MG63 (cell line): ENCODE measurements at regions not wholly inside any gene's neighbourhood (a gene's known extent, or its start where the extent isn't known, plus 50 kb on each side); places are given as distances from the start of the nearest gene placed in this dataset.

Experiments used
- DNase-seq: peaks from one replicate; pipeline ENCODE4 v3.0.0-alpha.2; 2020
- H3K27me3 ChIP-seq: fragments of 250-450 bp; sonication (Bioruptor Pico); 2 replicates; pipeline ENCODE4 v1.5.1; 2020; ENCODE audit warnings: mild to moderate bottlenecking, moderate library complexity
- H3K36me3 ChIP-seq: fragments of 250-450 bp; sonication (Bioruptor Pico); 2 replicates; pipeline ENCODE4 v1.5.1; 2020; ENCODE audit warnings: mild to moderate bottlenecking, moderate library complexity
- H3K4me3 ChIP-seq: fragments of 250-450 bp; sonication (Bioruptor Pico); 2 replicates; pipeline ENCODE4 v1.5.1; 2020; ENCODE audit warnings: mild to moderate bottlenecking, moderate library complexity
- H3K9me3 ChIP-seq: fragments of 250-450 bp; sonication (Bioruptor Pico); 2 replicates; pipeline ENCODE4 v1.5.1; 2020; ENCODE audit warnings: mild to moderate bottlenecking, moderate library complexity

DNA sequence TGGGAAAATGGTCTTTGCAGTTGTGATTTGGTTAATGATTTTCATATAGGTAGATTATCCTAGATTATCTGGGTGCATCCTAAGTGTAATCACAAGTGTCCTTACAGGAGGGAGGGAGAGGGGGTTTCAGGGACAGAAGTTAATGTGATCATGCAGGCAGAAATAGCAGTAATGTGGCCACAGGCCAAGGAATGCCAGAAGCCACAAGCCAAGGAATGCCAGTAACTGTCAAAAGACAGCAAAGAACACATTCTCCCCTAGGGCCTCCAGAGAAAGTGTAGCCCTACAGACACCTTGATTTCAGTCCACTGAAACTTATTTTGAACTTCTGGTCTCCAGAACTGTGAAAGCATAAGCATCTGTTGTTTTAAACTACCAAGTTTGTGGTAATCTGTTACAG is 2074.5 kb downstream of the MAT2B start:
- DNase-seq: peak; percentile 51
- no peaks in the 10 kb centered on the region for H3K9me3 ChIP-seq

DNA sequence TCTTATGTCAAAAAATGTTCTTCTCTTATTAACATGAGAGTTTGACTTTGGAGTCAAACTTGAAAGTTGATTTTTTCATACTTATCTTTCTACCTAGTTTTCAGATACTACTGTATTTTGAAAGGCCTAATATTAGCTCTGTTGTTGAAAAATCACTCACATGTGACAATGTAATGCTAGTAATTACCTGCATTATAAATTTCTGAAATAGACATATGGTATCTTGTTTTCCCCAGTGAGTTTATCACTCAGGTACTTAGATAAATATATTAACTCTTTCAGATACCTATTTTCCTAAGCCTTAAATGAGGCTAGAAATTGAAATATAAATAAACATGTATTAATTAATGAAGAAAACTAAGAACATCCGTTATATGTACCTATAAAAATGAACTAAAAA is 2089.3 kb downstream of the MAT2B start:
- H3K4me3 ChIP-seq: no peak overlapping the region
- H3K36me3 ChIP-seq: no peaks in the 10 kb centered on the region
- H3K9me3 ChIP-seq: no peaks in the 10 kb centered on the region
- no peak for DNase-seq
- no peaks in the 10 kb centered on the region for H3K27me3 ChIP-seq

More for the DNA sequence above, 2074.5 kb downstream of the MAT2B start:
- no peak overlapping the region for H3K4me3 ChIP-seq
- H3K36me3 ChIP-seq: no peaks in the 10 kb centered on the region
- no peaks in the 10 kb centered on the region for H3K27me3 ChIP-seq

- H3K27me3 ChIP-seq: no peaks in the 10 kb centered on the region
Measured at GRCh38 chr5:165602529-165602928, 2097.1 kb downstream of the MAT2B start.

DNA sequence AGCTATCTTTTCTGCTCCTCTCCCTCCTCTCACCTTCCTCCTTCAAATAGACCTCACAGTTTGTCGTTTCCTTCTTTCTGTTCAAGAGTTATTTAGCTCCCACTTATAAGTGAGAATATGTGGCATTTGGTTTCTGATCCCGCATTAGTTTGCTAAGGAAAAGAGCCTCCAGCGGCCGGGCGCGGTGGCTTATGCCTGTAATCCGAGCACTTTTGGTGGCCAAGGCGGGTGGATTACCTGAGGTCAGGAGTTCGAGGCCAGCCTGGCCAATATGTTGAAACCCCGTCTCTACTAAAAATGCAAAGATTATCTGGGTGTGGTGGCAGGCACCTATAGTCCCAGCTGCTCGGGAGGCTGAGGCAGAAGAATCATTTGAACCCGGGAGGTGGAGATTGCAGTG is 2101.6 kb downstream of the MAT2B start:
- no peak for DNase-seq

More at GRCh38 chr5:165602529-165602928, 2097.1 kb downstream of the MAT2B start:
- Histone ChIP-seq H3K36me3 (no peaks in the 10 kb centered on the region), H3K9me3 (no peaks in the 10 kb centered on the region), H3K4me3 (no peak overlapping the region)
- DNase-seq: no peak

GRCh38 chr5:165609871-165610270 is 2104.5 kb downstream of the MAT2B start:
- H3K9me3 ChIP-seq: no peaks in the 10 kb centered on the region
- H3K36me3 ChIP-seq: no peaks in the 10 kb centered on the region
- H3K4me3 ChIP-seq: no peak overlapping the region
- H3K27me3 ChIP-seq: no peaks in the 10 kb centered on the region
- no peak for DNase-seq

More for the DNA sequence above, 2101.6 kb downstream of the MAT2B start:
- H3K27me3 ChIP-seq: no peaks in the 10 kb centered on the region
- no peaks in the 10 kb centered on the region for H3K9me3 ChIP-seq
- H3K4me3 ChIP-seq: no peak overlapping the region
- no peaks in the 10 kb centered on the region for H3K36me3 ChIP-seq

DNA sequence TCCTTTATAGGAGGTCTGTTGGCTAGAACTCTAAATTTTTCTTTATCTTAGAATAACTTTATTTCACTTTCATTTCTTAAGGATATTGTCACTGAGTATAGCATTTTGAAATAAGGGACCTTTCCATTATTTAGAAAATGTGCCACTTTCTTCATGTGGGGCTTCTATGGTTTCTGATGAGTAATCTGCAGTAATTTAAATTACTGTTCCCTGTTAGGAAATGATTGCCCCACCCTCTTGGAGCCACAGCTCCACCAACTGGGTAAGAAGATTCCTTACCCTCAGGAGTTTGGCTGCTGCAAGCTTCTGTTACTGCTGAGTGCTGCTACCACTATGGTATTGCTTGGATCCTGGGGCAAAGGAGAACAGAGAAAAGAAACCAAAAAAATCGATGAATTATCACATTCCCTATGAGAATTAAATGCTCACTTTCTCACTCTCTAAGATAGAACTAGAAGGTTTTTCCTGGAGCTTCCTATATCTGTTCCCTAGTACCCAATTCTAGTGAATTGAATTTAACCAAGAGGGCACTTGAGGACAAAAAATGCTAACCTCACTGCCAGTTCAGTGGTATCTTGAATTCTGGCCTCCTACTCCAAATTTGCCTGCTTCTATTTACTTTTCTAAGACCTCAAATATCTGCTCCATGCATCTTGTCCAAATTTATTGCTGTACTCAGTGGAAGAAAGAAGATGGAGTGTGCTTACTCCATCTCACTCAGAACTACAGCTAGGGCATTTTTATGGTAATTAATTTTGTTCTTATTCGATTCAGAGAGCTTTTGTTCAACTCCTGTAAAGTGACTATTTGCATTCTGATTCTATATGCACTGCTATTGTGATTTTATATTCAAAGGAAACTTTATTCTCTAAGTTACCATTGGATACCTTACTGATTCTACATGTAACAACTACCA is 2111.3 kb downstream of the MAT2B start:
- no peaks in the 10 kb centered on the region for H3K36me3 ChIP-seq
- no peak overlapping the region for H3K4me3 ChIP-seq
- DNase-seq: peak; percentile 71
- no peaks in the 10 kb centered on the region for H3K27me3 ChIP-seq
- no peaks in the 10 kb centered on the region for H3K9me3 ChIP-seq

DNA sequence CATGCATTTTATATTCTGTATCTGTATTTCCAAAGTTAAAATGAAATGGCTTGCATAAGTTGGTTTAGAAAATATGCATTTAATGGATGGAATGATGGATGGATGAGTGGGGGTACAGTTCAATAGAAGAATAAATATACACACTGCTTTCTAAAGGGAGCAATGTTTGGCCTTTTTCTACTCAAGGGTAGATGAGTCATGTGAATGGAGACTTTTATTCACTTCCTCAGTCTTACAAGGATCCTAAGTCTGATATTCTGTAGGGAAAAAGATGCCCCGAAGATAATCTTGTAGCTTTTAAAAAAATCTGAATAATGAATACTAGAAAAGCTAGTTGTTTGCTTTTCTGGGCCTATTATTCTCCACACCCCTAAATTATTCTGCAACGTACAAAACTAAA is 2112.1 kb downstream of the MAT2B start:
- 0 out of 2 replicates have a peak, but pooled peaks cover 3% of the 10 kb centered on the region for H3K9me3 ChIP-seq
- DNase-seq: no peak
- no peaks in the 10 kb centered on the region for H3K36me3 ChIP-seq

GRCh38 chr5:165620394-165620793 is 2115.0 kb downstream of the MAT2B start:
- no peaks in the 10 kb centered on the region for H3K36me3 ChIP-seq
- H3K9me3 ChIP-seq: 0 out of 2 replicates have a peak, but pooled peaks cover 3% of the 10 kb centered on the region
- no peak overlapping the region for H3K4me3 ChIP-seq
- DNase-seq: peak; percentile 82
- H3K27me3 ChIP-seq: no peaks in the 10 kb centered on the region

More for the DNA sequence above, 2112.1 kb downstream of the MAT2B start:
- Histone ChIP-seq H3K4me3 (no peak overlapping the region), H3K27me3 (no peaks in the 10 kb centered on the region)

GRCh38 chr5:165622864-165623536 is 2117.6 kb downstream of the MAT2B start:
- H3K9me3 ChIP-seq: 0 out of 2 replicates have a peak, but pooled peaks cover 3% of the 10 kb centered on the region
- no peak for DNase-seq
- H3K27me3 ChIP-seq: no peaks in the 10 kb centered on the region
- no peaks in the 10 kb centered on the region for H3K36me3 ChIP-seq
- H3K4me3 ChIP-seq: no peak overlapping the region

GRCh38 chr5:165624166-165624946 is 2118.9 kb downstream of the MAT2B start:
- H3K9me3 ChIP-seq: 0 out of 2 replicates have a peak, but pooled peaks cover 3% of the 10 kb centered on the region
- H3K27me3 ChIP-seq: no peaks in the 10 kb centered on the region
- no peak overlapping the region for H3K4me3 ChIP-seq
- DNase-seq: no peak
- H3K36me3 ChIP-seq: no peaks in the 10 kb centered on the region

DNA sequence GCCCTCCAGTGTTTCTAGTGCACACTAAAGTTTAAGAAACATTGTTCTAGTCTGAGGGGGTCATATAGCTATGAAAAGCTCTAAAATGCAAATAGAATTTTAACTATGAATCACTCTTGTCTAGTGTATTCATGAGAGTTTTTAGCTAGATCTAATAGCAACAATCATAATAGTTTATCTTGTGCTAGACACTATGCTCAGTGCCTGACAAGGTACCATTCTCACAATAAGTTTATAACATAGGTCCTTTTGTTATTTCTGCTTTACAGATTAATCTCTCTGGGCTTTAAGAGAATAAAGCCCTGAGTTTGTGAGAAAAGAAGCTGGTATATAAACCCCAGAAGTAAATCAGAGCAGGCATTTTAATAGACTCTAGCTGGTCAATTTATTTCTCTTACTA is 2120.7 kb downstream of the MAT2B start:
- Histone ChIP-seq H3K4me3 (no peak overlapping the region), H3K36me3 (no peaks in the 10 kb centered on the region), H3K9me3 (0 out of 2 replicates have a peak, but pooled peaks cover 3% of the 10 kb centered on the region), H3K27me3 (no peaks in the 10 kb centered on the region)
- DNase-seq: no peak

DNA sequence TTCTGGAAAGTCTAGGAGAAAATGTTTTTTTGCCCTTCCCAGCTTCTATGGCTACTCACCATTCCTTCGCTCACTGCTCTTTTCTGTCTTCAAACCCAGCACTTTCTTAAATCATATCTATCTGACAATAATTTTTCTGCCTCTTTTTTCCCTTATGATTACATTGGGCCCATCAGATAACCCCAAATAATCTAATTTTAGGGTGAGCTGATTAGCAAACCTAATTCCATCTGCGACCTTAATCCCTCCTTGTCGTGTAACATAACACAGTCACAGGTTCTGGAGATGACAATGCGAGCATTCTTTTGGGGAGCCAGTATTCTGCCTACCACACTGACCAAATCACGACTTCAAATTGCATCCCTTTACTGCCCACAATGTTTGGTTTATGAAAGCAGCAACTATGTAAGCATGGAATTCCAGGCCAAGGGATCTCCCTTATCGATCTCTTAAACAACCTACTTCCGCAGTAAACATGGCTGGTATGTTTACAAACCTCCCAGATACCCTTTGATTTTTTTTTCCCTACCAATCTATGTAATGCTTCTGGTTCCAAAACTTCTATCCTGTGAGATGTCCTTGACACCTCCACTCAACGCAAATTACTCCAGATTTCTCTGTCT is 2122.2 kb downstream of the MAT2B start:
- Histone ChIP-seq H3K36me3 (no peaks in the 10 kb centered on the region), H3K27me3 (no peaks in the 10 kb centered on the region), H3K9me3 (no peaks in the 10 kb centered on the region), H3K4me3 (no peak overlapping the region)
- DNase-seq: no peak

- Histone ChIP-seq H3K36me3 (no peaks in the 10 kb centered on the region), H3K4me3 (no peak overlapping the region), H3K27me3 (no peaks in the 10 kb centered on the region), H3K9me3 (no peaks in the 10 kb centered on the region)
- DNase-seq: peak; percentile 30
Measured at GRCh38 chr5:165630261-165630778, 2124.9 kb downstream of the MAT2B start.

- no peak overlapping the region for H3K4me3 ChIP-seq
- H3K9me3 ChIP-seq: no peaks in the 10 kb centered on the region
- no peaks in the 10 kb centered on the region for H3K36me3 ChIP-seq
- H3K27me3 ChIP-seq: no peaks in the 10 kb centered on the region
- no peak for DNase-seq
Measured at GRCh38 chr5:165631235-165631634, 2125.8 kb downstream of the MAT2B start.

DNA sequence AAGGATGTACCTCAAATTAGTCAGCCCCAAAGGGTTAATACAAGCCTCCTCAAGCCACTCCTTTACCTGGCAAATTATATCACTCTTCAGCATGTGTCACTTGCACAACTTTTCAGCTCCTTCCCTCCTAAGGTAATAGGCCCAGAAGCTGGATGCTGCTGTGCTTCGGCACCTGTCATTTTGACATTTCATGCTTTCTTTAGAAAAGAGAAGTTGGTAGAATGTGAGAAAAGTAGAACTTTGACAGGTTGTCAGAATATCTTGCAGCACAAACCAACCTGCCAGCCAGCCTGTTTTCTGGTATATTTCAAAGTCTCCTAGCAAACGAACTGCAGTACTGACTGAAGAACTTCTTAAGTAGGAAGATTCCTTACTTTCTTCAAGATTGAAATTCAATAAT is 2136.9 kb downstream of the MAT2B start:
- DNase-seq: no peak
- Histone ChIP-seq H3K36me3 (no peaks in the 10 kb centered on the region), H3K27me3 (no peaks in the 10 kb centered on the region), H3K4me3 (no peak overlapping the region), H3K9me3 (no peaks in the 10 kb centered on the region)

DNA sequence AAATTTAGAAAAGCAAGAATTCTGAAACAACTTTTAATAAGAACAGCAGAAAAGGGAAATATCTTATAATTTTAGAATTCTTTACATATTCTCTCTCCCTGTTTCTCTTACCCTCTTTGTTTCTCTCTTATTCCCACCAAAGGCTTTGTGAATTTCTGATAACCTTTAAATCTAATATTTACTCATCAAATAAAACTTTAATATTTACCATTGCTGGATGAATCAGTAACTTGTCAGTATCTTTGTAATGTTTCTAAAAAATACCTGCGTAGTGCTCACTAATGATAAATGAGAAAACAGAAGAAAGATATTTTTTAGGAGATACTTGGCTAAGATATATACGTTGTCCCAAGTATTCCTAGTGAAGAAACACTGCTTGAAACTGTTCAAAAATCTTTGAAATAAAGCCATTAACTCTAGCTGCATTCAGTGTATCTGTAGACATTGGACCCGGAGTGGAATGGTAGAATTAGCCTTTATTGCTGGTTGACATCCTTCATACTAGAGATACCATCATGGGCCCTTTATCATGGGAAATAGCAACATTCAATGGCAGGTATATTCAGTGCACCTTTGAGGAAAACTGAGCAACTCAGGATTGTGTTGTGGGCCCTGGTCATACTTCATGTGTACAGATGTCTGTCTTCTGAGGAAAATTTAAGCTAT is 2160.4 kb downstream of the MAT2B start:
- no peak overlapping the region for H3K4me3 ChIP-seq
- no peaks in the 10 kb centered on the region for H3K27me3 ChIP-seq
- H3K9me3 ChIP-seq: no peaks in the 10 kb centered on the region
- no peaks in the 10 kb centered on the region for H3K36me3 ChIP-seq
- no peak for DNase-seq
